Right lobe of liver (tissue), 6 donors: ENCODE measurements at regions not wholly inside any gene's neighbourhood (a gene's known extent, or its start where the extent isn't known, plus 50 kb on each side); places are given as distances from the start of the nearest gene placed in this dataset.

Experiments used
- ATAC-seq, 4 donors: fragments of 200-7000 bp; cut with Tn5 transposase; one replicate each; pipeline ENCODE4 v1.9.1; 2020; ENCODE audit warnings: mild to moderate bottlenecking in 4 of 4, moderate library complexity in 4 of 4
- DNase-seq, 3 donors: peaks; one replicate each; pipeline ENCODE4 v3.0.0-alpha.2; 2020
- H3K27ac ChIP-seq, 3 donors: fragments of 200-600 bp; one replicate each; pipeline ENCODE4 v1.8.0; 2022
- H3K27me3 ChIP-seq, 2 donors: fragments of 200-600 bp; one replicate each; pipeline ENCODE4 v1.8.0; 2022
- H3K36me3 ChIP-seq, 4 donors: fragments of 200-600 bp; sonication (generic) in 1 of 4; one replicate each; pipeline versions ENCODE4 v1.5.1 to v1.8.0; 2017 to 2022; ENCODE audit warnings: control low read depth in 1 of 4
- H3K4me1 ChIP-seq, 4 donors: fragments of 200-600 bp; sonication (generic) in 1 of 4; one replicate each; pipeline versions ENCODE4 v1.5.1 to v1.8.0; 2017 to 2022; ENCODE audit warnings: control low read depth in 1 of 4
- H3K4me3 ChIP-seq, 3 donors: fragments of 200-600 bp; one replicate each; pipeline ENCODE4 v1.8.0; 2022
- H3K9me3 ChIP-seq, 4 donors: fragments of 200-600 bp; sonication (generic) in 1 of 4; one replicate each; pipeline versions ENCODE4 v1.5.1 to v1.8.0; 2017 to 2022; ENCODE audit warnings: control low read depth in 1 of 4
- POLR2A ChIP-seq: fragments of 450-650 bp; IDR thresholded peaks from one replicate; pipeline ENCODE4 v1.6.1; 2017; ENCODE audit warnings: antibody characterized with exemption, mild to moderate bottlenecking
- WGBS: methylation state at CpG from one replicate; pipeline ENCODE4 v1.1.6; 2018; ENCODE audit warnings: low coverage, low lambda C conversion rate; ENCODE audit not compliant: insufficient coverage; ENCODE audit errors: missing lambda C conversion rate; 5-methylcytosine and 5-hydroxymethylcytosine counted together
- intact Hi-C, 2 donors: fragments of 100-400 bp; cut with DNase I; formaldehyde crosslinking; loops; one replicate each; pipeline versions ENCODE4 v1.11.2 to v1.14.1; 2022
- TF ChIP-seq, protein P1 (sequence below), 4 donors: fragments of 200-600 bp in 3 of 4; fragments of 450-650 bp in 1 of 4; IDR thresholded peaks; one replicate each; pipeline versions ENCODE4 v1.5.1 to v1.8.0; 2016 to 2022; ENCODE audit warnings: antibody characterized with exemption in 4 of 4, mild to moderate bottlenecking in 2 of 4
- donor health status: DM: no; HTN: yes; CAD: no.
- donor health status: DM: no; HTN: no; CAD: no.
- donor health status: DM: no; HTN: no; CAD: no.
- donor health status: DM: no; HTN: yes; CAD: no.
- donor health status: DM: no; HTN: yes; CAD: no.

DNA sequence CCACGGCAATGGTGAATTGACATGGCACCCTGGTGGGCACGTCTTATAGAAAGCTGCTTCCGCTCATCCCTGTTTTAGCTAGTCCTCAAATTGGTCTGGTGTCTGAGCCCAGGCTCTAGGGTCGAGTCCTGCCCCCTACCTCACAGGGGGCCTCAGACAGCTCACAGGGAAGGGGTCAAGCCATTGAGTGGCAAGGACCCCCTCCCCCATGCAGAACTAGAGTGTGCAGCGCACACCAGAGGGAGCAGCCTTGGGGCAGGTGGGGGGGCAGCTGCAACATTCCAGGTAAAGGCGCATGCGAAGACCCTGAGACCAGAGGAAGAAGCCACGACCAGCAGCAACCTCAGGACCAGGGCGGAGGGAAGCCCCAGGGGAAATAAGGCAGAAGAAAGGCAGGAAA, 240.4 kb upstream of the PPP2R2D start:
- intact Hi-C loops = no loop called here
- DNase-seq (peak in 1 of 3 donors; percentile 21), ATAC-seq (peak in 1 of 4 donors; percentile 19)
- WGBS = 69% methylated on average over 4 of the region's 9 CpGs
- Histone ChIP-seq H3K27me3 (no peaks in the 10 kb centered on the region), H3K27ac (no peak overlapping the region), H3K36me3 (no peaks in the 10 kb centered on the region), H3K9me3 (no peaks in the 10 kb centered on the region), H3K4me3 (no peak overlapping the region), H3K4me1 (no peaks in the 10 kb centered on the region)
- no peak for TF ChIP-seq POLR2A
- TF ChIP-seq, protein P1, sequence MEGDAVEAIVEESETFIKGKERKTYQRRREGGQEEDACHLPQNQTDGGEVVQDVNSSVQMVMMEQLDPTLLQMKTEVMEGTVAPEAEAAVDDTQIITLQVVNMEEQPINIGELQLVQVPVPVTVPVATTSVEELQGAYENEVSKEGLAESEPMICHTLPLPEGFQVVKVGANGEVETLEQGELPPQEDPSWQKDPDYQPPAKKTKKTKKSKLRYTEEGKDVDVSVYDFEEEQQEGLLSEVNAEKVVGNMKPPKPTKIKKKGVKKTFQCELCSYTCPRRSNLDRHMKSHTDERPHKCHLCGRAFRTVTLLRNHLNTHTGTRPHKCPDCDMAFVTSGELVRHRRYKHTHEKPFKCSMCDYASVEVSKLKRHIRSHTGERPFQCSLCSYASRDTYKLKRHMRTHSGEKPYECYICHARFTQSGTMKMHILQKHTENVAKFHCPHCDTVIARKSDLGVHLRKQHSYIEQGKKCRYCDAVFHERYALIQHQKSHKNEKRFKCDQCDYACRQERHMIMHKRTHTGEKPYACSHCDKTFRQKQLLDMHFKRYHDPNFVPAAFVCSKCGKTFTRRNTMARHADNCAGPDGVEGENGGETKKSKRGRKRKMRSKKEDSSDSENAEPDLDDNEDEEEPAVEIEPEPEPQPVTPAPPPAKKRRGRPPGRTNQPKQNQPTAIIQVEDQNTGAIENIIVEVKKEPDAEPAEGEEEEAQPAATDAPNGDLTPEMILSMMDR (IDR thresholded peaks at IDR 0.05) = no peak

DNA sequence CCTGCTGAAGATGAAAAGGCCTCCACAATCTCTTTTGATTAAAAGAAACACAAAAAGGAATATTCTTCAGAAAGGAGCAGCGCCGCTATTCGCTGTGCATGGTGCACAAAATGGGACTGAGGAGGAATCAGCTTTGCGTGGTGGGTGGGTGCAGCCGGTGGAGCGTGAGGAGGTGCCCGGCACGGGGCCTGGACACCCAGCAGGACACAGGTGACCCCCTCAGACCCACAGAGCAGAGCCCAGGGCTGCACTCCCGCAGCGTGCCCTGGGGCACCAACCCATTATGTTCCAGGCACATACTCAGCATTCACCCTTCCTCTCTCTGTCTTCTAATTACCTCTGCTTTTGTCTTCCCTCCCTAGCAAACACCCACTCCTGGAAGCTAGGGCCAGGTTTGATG, 238.0 kb upstream of the PPP2R2D start:
- 93% methylated on average over 2 of the region's 10 CpGs for WGBS
- DNase-seq = no peak

DNA sequence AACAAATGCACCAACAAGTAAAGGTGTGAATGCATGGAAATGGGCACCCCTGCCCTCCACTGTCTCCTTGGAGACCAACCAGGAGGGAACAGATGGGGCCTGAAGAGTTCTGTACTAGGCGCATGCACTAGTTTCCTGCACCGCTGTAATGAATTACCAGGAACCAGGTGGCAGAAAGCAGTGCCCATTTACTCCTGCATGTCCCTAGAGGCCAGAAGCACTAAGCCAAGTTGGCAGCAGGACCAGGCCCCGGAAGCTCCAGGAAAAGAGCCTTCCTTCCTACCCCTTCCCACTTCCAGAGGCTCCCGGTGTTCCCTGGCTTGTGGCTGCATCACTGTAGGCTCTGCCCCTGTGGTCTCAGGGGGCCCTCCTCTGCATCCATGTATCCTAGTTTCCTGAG, 237.5 kb upstream of the PPP2R2D start:
- no peak for TF ChIP-seq POLR2A
- TF ChIP-seq, protein P1 (IDR thresholded peaks at IDR 0.05) = no peak
- ATAC-seq (no peak), DNase-seq (no peak)
- intact Hi-C loops = no loop called here
- H3K36me3 ChIP-seq = no peaks in the 10 kb centered on the region
- WGBS = 50% methylated on average over 1 of the region's 4 CpGs
- H3K27me3 ChIP-seq = no peaks in the 10 kb centered on the region
- H3K4me3 ChIP-seq = no peak overlapping the region
- no peak overlapping the region for H3K27ac ChIP-seq
- H3K9me3 ChIP-seq = no peaks in the 10 kb centered on the region
- no peaks in the 10 kb centered on the region for H3K4me1 ChIP-seq

More for the DNA sequence above, 238.0 kb upstream of the PPP2R2D start:
- no peak overlapping the region for H3K27ac ChIP-seq
- intact Hi-C loops = no loop called here
- ATAC-seq = no peak
- H3K36me3 ChIP-seq = no peaks in the 10 kb centered on the region
- H3K27me3 ChIP-seq = no peaks in the 10 kb centered on the region
- no peak overlapping the region for H3K4me3 ChIP-seq
- no peaks in the 10 kb centered on the region for H3K4me1 ChIP-seq
- H3K9me3 ChIP-seq = no peaks in the 10 kb centered on the region
- TF ChIP-seq, protein P1 (IDR thresholded peaks at IDR 0.05) = no peak
- no peak for TF ChIP-seq POLR2A

DNA sequence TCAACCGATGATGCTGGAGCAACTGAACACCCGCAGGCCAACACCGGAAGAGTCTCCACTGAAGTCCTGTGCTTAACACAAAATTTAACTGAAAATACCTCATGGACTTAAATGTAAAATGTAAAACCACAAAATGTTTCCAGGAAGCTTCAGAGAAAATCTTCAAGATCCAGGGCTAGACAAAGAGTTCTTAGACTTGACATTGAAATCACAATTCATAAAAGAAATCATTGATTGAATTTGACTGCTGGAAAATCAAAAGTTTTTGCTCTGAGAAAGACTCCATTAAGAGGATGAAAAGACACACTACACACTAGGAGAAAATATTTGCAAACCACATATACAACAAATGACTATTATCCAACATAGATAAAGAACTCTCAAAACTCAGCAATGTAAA, 234.7 kb upstream of the PPP2R2D start:
- WGBS = 86% methylated on average over 3 of the region's 3 CpGs
- no peaks in the 10 kb centered on the region for H3K27me3 ChIP-seq
- H3K27ac ChIP-seq = no peak overlapping the region
- H3K9me3 ChIP-seq = no peaks in the 10 kb centered on the region
- H3K4me1 ChIP-seq = no peaks in the 10 kb centered on the region
- no peak for TF ChIP-seq POLR2A
- TF ChIP-seq, protein P1 (IDR thresholded peaks at IDR 0.05) = no peak
- ATAC-seq (no peak), DNase-seq (no peak)
- no peak overlapping the region for H3K4me3 ChIP-seq
- intact Hi-C loops = no loop called here
- no peaks in the 10 kb centered on the region for H3K36me3 ChIP-seq

DNA sequence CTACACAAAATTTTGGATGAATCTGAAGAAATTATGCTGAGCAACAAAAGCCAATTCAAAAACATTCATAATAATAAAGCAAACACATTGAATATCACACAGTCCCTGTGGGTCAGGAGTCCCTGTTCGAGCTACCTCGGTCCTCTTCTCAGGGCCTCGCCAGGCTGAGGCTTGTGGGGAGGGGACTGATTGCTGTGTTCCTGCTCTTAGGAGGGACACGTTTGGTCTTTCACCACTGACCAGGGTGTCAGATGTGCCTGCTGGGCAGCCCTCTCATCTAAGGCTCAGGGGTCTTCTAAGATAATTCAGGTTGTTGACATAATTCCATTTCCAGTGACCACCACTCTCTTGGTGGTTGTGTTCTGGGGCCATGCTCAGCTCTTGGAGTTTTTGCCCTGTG, 233.8 kb upstream of the PPP2R2D start:
- H3K4me1 ChIP-seq = no peaks in the 10 kb centered on the region
- no peak overlapping the region for H3K27ac ChIP-seq
- ATAC-seq (no peak), DNase-seq (no peak)
- H3K27me3 ChIP-seq = no peaks in the 10 kb centered on the region
- no peaks in the 10 kb centered on the region for H3K36me3 ChIP-seq
- no peaks in the 10 kb centered on the region for H3K9me3 ChIP-seq
- H3K4me3 ChIP-seq = no peak overlapping the region
- WGBS = 0% methylated on average over 1 of the region's 4 CpGs
- intact Hi-C loops = no loop called here
- TF ChIP-seq, protein P1 (IDR thresholded peaks at IDR 0.05) = no peak
- no peak for TF ChIP-seq POLR2A
